ENCODE measurements at regions not wholly inside any gene's neighbourhood (a gene's known extent, or its start where the extent isn't known, plus 50 kb on each side); places are given as distances from the start of the nearest gene placed in this dataset.

DNA sequence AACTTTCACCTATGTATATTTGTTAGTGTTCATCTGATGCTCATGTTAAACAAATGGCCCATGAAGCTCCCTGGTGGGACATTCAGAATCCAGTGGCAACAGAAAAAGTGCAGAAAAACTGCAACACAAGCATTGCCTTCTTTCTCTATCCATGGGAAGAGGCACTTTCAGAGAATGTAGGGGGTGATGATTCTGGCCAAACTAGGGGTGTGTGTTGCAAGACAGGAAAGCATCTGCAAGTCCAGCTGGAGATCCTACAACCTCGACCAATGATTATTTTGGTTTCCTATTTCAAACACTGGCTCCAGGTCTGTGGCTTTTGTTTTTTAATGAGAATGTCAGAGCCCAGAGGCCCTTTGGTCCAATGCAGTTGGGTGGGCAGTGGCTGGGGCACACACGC lies 198.7 kb downstream of the CXCL12 start:
- 49% methylated on average over 2 of the region's 2 CpGs for WGBS
- Histone ChIP-seq H3K9me3 (ENCODE audit: control insufficient read depth in 4 of 4, low read length in 3 of 4) (peaks cover 0 to 4% (median 0%) of the 10 kb centered on the region in 4 donors), H3K4me1 (ENCODE audit: control insufficient read depth in 4 of 4, insufficient read depth in 4 of 4, low read length in 3 of 4) (peaks cover 0 to 6% (median 0%) of the 10 kb centered on the region in 4 donors), H3K27me3 (ENCODE audit: control insufficient read depth in 4 of 4, insufficient read depth in 4 of 4, low read length in 3 of 4) (no peaks in the 10 kb centered on the region), H3K9ac (ENCODE audit: low read depth in 1 of 2, low read length in 2 of 2) (no peak overlapping the region), H3K36me3 (ENCODE audit: control insufficient read depth in 4 of 4, insufficient read depth in 3 of 4, low read depth in 1 of 4, low read length in 3 of 4) (no peaks in the 10 kb centered on the region), H3K4me3 (ENCODE audit: low read depth in 1 of 3, low read length in 3 of 3) (no peak overlapping the region), H3K27ac (ENCODE audit: low read depth in 1 of 2, low read length in 2 of 2) (no peak overlapping the region)
- TF ChIP-seq YY1 (IDR thresholded peaks at IDR 0.05) (no peak), NR2F2 (IDR thresholded peaks at IDR 0.05) (no peak), ATF3 (IDR thresholded peaks at IDR 0.05) (no peak), HNF4A (conservative IDR thresholded peaks at IDR 0.05) (no peak), FOXA1 (IDR thresholded peaks at IDR 0.05) (no peak), FOXA2 (IDR thresholded peaks at IDR 0.05) (no peak), GABPA (IDR thresholded peaks at IDR 0.05 in 1 of 2, conservative IDR thresholded peaks at IDR 0.05 in 1 of 2) (no peak), MAX (IDR thresholded peaks at IDR 0.05) (no peak)
- TF ChIP-seq, protein P1, sequence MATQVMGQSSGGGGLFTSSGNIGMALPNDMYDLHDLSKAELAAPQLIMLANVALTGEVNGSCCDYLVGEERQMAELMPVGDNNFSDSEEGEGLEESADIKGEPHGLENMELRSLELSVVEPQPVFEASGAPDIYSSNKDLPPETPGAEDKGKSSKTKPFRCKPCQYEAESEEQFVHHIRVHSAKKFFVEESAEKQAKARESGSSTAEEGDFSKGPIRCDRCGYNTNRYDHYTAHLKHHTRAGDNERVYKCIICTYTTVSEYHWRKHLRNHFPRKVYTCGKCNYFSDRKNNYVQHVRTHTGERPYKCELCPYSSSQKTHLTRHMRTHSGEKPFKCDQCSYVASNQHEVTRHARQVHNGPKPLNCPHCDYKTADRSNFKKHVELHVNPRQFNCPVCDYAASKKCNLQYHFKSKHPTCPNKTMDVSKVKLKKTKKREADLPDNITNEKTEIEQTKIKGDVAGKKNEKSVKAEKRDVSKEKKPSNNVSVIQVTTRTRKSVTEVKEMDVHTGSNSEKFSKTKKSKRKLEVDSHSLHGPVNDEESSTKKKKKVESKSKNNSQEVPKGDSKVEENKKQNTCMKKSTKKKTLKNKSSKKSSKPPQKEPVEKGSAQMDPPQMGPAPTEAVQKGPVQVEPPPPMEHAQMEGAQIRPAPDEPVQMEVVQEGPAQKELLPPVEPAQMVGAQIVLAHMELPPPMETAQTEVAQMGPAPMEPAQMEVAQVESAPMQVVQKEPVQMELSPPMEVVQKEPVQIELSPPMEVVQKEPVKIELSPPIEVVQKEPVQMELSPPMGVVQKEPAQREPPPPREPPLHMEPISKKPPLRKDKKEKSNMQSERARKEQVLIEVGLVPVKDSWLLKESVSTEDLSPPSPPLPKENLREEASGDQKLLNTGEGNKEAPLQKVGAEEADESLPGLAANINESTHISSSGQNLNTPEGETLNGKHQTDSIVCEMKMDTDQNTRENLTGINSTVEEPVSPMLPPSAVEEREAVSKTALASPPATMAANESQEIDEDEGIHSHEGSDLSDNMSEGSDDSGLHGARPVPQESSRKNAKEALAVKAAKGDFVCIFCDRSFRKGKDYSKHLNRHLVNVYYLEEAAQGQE (IDR thresholded peaks at IDR 0.05), result no peak
- no peak for DNase-seq (ENCODE audit: low spot score)

DNA sequence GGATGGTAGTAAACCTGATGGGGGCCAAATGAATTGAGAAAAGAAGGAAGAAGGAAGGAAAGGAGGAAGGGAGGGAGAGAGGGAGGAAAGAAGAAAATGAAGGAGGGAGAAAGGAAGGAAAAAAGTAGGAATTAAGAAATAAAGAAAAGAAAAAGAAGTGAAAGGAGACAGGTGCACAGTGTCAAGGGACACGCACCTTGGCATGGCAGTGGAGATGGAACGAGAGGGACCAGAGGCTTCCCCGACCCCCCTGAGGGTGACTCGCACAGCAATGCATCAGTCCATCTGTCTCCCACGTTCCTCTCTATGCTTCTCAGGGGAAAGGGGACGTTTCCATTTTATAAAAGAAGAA lies 199.6 kb downstream of the CXCL12 start:
- 84% methylated on average over 6 of the region's 6 CpGs for WGBS
- Histone ChIP-seq H3K9me3 (ENCODE audit: control insufficient read depth in 4 of 4, low read length in 3 of 4) (no peaks in the 10 kb centered on the region), H3K27me3 (ENCODE audit: control insufficient read depth in 4 of 4, insufficient read depth in 4 of 4, low read length in 3 of 4) (no peaks in the 10 kb centered on the region), H3K9ac (ENCODE audit: low read depth in 1 of 2, low read length in 2 of 2) (no peak overlapping the region), H3K36me3 (ENCODE audit: control insufficient read depth in 4 of 4, insufficient read depth in 3 of 4, low read depth in 1 of 4, low read length in 3 of 4) (no peaks in the 10 kb centered on the region), H3K4me1 (ENCODE audit: control insufficient read depth in 4 of 4, insufficient read depth in 4 of 4, low read length in 3 of 4) (peaks cover 0 to 6% (median 0%) of the 10 kb centered on the region in 4 donors), H3K4me3 (ENCODE audit: low read depth in 1 of 3, low read length in 3 of 3) (no peak overlapping the region), H3K27ac (ENCODE audit: low read depth in 1 of 2, low read length in 2 of 2) (no peak overlapping the region)
- DNase-seq (ENCODE audit: low spot score), result no peak
- TF ChIP-seq HNF4A (conservative IDR thresholded peaks at IDR 0.05) (no peak), FOXA1 (IDR thresholded peaks at IDR 0.05) (no peak), YY1 (IDR thresholded peaks at IDR 0.05) (no peak)

GRCh38 chr10:44184633-44185314 lies 200.1 kb downstream of the CXCL12 start:
- H3K4me1 ChIP-seq (ENCODE audit: control insufficient read depth in 4 of 4, insufficient read depth in 4 of 4, low read length in 3 of 4), result peaks cover 0 to 6% (median 0%) of the 10 kb centered on the region in 4 donors
- 96% methylated on average over 7 of the region's 7 CpGs for WGBS
- no peaks in the 10 kb centered on the region for H3K36me3 ChIP-seq (ENCODE audit: control insufficient read depth in 4 of 4, insufficient read depth in 3 of 4, low read depth in 1 of 4, low read length in 3 of 4)
- H3K27ac ChIP-seq (ENCODE audit: low read depth in 1 of 2, low read length in 2 of 2), result no peak overlapping the region
- DNase-seq (ENCODE audit: low spot score), result no peak
- H3K4me3 ChIP-seq (ENCODE audit: low read depth in 1 of 3, low read length in 3 of 3), result no peak overlapping the region
- no peak overlapping the region for H3K9ac ChIP-seq (ENCODE audit: low read depth in 1 of 2, low read length in 2 of 2)
- H3K27me3 ChIP-seq (ENCODE audit: control insufficient read depth in 4 of 4, insufficient read depth in 4 of 4, low read length in 3 of 4), result no peaks in the 10 kb centered on the region
- no peak for TF ChIP-seq HNF4G (IDR thresholded peaks at IDR 0.05)
- no peak for TF ChIP-seq JUND (IDR thresholded peaks at IDR 0.05)
- TF ChIP-seq NR2F2 (IDR thresholded peaks at IDR 0.05), result no peak
- no peak for TF ChIP-seq RAD21 (IDR thresholded peaks at IDR 0.05)
- TF ChIP-seq HNF4A (conservative IDR thresholded peaks at IDR 0.05), result no peak
- no peak for TF ChIP-seq GABPA (IDR thresholded peaks at IDR 0.05 in 1 of 2, conservative IDR thresholded peaks at IDR 0.05 in 1 of 2)
- no peak for TF ChIP-seq YY1 (IDR thresholded peaks at IDR 0.05)
- TF ChIP-seq, protein P2, sequence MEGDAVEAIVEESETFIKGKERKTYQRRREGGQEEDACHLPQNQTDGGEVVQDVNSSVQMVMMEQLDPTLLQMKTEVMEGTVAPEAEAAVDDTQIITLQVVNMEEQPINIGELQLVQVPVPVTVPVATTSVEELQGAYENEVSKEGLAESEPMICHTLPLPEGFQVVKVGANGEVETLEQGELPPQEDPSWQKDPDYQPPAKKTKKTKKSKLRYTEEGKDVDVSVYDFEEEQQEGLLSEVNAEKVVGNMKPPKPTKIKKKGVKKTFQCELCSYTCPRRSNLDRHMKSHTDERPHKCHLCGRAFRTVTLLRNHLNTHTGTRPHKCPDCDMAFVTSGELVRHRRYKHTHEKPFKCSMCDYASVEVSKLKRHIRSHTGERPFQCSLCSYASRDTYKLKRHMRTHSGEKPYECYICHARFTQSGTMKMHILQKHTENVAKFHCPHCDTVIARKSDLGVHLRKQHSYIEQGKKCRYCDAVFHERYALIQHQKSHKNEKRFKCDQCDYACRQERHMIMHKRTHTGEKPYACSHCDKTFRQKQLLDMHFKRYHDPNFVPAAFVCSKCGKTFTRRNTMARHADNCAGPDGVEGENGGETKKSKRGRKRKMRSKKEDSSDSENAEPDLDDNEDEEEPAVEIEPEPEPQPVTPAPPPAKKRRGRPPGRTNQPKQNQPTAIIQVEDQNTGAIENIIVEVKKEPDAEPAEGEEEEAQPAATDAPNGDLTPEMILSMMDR (IDR thresholded peaks at IDR 0.05; ENCODE audit: low read depth, low read length, missing input control), result no peak
- TF ChIP-seq, protein P3, sequence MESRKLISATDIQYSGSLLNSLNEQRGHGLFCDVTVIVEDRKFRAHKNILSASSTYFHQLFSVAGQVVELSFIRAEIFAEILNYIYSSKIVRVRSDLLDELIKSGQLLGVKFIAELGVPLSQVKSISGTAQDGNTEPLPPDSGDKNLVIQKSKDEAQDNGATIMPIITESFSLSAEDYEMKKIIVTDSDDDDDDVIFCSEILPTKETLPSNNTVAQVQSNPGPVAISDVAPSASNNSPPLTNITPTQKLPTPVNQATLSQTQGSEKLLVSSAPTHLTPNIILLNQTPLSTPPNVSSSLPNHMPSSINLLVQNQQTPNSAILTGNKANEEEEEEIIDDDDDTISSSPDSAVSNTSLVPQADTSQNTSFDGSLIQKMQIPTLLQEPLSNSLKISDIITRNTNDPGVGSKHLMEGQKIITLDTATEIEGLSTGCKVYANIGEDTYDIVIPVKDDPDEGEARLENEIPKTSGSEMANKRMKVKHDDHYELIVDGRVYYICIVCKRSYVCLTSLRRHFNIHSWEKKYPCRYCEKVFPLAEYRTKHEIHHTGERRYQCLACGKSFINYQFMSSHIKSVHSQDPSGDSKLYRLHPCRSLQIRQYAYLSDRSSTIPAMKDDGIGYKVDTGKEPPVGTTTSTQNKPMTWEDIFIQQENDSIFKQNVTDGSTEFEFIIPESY (IDR thresholded peaks at IDR 0.05), result no peak
- TF ChIP-seq TAF1 (conservative IDR thresholded peaks at IDR 0.05), result no peak
- TF ChIP-seq EGR1 (IDR thresholded peaks at IDR 0.05; ENCODE audit: low read depth in 2 of 2), result no peak
- H3K9me3 ChIP-seq (ENCODE audit: control insufficient read depth in 4 of 4, low read length in 3 of 4), result no peaks in the 10 kb centered on the region

Data from liver (tissue), 8 donors.